ENCODE measurements at regions not wholly inside any gene's neighbourhood (a gene's known extent, or its start where the extent isn't known, plus 50 kb on each side); places are given as distances from the start of the nearest gene placed in this dataset.

DNA sequence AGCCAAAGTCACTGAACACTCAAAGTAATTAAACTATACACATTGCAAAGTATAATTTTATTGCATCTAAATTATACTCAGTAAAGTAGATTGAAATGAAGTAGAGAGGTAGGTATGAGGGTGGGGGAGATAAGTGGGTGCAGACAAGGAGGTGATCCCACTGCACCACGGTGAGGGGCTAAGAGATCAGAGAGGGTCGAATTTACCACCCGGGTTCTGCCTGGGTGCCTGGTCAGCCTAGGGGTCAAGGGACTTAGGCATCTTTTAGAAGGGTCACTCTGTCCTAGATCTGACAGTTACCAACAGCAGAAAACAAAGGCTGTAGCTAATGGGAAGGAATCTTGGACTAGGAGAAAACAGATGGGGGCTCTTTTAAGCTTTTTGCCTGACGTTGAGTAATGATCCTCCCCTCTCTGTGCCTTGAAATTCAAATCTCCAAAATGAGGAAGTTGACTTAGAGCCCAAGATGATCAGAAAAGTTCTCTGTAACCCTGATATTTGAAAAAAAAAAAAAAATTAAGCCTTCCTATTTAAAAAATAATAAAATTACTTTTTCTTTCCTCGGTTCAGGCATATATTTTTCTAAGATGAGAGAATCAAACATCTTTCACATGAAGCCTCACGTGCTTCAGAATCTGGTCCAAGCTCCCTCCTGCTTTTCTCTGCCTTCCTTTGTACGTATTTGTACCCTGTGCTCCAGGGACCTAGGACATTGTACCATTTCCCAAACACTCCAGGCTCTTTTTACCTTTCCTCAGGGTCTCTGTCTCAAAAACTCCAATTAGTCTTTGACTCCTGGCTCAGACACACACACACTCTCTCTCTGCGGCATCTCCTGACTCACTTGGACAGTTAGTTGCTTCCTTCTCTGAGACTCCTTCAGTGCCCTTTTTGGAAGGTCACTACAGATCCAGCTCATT is 353.9 kb downstream of the CYRIA start:
- no peak for DNase-seq (ENCODE audit: extremely low spot score)
- POLR2A ChIA-PET, result no interaction called here
- CTCF ChIA-PET, result interaction anchor here (1.1 kb wide), 1 partner anchor 14 kb away, joined by 3 read pairs; no protein-coding TSS in a partner anchor
- TF ChIP-seq, protein P1, sequence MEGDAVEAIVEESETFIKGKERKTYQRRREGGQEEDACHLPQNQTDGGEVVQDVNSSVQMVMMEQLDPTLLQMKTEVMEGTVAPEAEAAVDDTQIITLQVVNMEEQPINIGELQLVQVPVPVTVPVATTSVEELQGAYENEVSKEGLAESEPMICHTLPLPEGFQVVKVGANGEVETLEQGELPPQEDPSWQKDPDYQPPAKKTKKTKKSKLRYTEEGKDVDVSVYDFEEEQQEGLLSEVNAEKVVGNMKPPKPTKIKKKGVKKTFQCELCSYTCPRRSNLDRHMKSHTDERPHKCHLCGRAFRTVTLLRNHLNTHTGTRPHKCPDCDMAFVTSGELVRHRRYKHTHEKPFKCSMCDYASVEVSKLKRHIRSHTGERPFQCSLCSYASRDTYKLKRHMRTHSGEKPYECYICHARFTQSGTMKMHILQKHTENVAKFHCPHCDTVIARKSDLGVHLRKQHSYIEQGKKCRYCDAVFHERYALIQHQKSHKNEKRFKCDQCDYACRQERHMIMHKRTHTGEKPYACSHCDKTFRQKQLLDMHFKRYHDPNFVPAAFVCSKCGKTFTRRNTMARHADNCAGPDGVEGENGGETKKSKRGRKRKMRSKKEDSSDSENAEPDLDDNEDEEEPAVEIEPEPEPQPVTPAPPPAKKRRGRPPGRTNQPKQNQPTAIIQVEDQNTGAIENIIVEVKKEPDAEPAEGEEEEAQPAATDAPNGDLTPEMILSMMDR (IDR thresholded peaks at IDR 0.05; ENCODE audit: control extremely low read depth, extremely low read depth, low read depth, missing control alignments), result no peak

DNA sequence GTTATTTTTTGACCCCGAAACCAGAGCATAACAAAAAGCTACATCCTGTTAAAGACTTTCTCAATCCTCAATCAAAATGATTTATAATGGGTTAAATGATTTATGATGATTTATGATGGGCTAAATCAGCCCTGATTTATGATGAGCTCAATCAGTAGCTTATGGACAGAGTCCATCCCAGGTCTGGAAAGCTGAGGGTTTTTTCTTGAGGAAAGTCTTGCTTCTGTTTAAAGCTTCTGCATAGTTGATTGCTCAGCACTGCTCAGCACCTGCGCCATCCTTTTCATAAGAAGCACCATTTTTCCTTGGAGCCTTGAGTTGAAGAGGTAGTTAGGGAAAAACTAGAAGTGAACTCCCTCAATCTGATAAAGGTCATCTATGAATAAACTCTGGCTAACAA is 356.8 kb downstream of the CYRIA start:
- CTCF ChIA-PET, result interaction anchor here (1.0 to 1.3 kb wide), 3 partner anchors 18 to 369 kb away, joined by 3 read pairs; no protein-coding TSS in a partner anchor
- POLR2A ChIA-PET, result no interaction called here
- DNase-seq (ENCODE audit: extremely low spot score), result no peak
- TF ChIP-seq, protein P1 (IDR thresholded peaks at IDR 0.05; ENCODE audit: control extremely low read depth, extremely low read depth, low read depth, missing control alignments), result no peak

DNA sequence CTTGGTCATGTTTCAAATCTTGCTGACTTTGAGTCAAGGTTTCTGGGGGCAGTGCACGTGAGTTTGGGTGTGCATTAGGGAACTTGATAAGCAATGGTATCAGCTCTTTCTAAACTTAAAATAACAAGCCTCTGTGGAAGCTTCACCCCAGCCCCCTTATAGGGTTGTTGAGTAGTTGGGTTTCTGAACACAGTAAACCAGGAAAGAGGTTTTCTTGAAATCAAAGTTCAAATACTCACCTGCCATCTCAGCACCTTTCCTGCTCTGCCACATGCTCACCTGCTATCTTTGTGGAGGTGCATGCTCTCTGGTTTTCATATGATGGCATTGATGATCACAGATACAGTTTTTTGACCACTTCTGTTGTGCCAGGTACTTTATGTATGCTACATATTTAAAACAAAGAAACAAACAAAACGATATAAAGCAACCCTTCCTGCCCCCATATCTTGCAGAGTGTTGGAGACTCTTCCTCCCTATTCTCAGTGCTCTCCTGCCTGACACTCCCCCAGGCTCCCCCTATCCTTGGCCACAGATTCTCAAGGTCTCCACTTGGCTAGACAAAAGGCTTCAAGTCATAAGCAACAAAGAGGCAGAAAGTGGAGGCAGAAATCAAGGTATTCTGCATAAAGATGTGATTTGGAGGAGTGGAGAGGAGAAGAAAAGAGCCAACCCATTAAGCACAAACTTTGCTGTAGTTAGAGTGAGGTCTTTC is 360.6 kb downstream of the CYRIA start:
- DNase-seq (ENCODE audit: extremely low spot score), result no peak
- TF ChIP-seq, protein P1 (IDR thresholded peaks at IDR 0.05; ENCODE audit: control extremely low read depth, extremely low read depth, low read depth, missing control alignments), result no peak
- POLR2A ChIA-PET, result no interaction called here
- CTCF ChIA-PET, result no interaction called here

DNA sequence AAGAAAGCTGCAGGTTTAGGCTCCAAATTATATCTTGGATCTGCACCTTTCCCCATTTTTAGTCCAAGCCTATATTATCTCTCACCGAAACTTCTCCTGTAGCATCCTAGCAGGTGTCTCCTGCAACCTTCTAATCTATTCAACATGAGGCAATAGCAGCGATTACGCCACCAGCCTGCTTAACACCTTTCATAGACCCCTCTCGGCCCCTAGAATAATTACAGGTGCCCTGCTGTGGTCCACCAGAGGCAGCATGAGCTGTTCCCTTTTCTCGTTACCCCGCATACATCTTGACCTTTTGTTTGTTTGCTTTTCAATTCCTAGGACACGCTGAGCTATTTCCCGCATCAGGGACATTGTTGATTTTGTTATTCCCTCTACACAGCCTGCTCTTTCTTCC is 361.9 kb downstream of the CYRIA start:
- no peak for DNase-seq (ENCODE audit: extremely low spot score)
- TF ChIP-seq, protein P1 (IDR thresholded peaks at IDR 0.05; ENCODE audit: control extremely low read depth, extremely low read depth, low read depth, missing control alignments), result no peak
- CTCF ChIA-PET, result no interaction called here
- POLR2A ChIA-PET, result no interaction called here

DNA sequence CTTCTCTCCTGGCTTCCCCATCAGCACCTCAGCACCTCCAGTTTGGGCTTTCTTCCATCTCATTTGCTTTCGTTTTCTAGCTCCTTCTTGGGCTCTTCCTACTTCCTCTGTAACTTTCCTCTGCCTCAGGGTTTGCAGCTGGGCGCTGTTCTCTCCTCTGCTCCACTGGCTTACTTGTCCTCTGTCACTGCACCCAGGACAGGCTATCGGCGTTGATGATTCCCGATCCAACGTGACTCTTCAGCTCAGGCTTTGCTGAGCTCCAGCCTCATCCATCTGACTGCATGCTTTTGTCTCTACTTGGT is 362.4 kb downstream of the CYRIA start:
- TF ChIP-seq, protein P1 (IDR thresholded peaks at IDR 0.05; ENCODE audit: control extremely low read depth, extremely low read depth, low read depth, missing control alignments), result no peak
- ChIA-PET CTCF (interaction anchor here (1.1 kb wide), 1 partner anchor 24 kb away, joined by 3 read pairs; no protein-coding TSS in a partner anchor), POLR2A (interaction anchor here (0.6 kb wide), 1 partner anchor 307 kb away, joined by 7 read pairs; no protein-coding TSS in a partner anchor)
- DNase-seq (ENCODE audit: extremely low spot score), result no peak

DNA sequence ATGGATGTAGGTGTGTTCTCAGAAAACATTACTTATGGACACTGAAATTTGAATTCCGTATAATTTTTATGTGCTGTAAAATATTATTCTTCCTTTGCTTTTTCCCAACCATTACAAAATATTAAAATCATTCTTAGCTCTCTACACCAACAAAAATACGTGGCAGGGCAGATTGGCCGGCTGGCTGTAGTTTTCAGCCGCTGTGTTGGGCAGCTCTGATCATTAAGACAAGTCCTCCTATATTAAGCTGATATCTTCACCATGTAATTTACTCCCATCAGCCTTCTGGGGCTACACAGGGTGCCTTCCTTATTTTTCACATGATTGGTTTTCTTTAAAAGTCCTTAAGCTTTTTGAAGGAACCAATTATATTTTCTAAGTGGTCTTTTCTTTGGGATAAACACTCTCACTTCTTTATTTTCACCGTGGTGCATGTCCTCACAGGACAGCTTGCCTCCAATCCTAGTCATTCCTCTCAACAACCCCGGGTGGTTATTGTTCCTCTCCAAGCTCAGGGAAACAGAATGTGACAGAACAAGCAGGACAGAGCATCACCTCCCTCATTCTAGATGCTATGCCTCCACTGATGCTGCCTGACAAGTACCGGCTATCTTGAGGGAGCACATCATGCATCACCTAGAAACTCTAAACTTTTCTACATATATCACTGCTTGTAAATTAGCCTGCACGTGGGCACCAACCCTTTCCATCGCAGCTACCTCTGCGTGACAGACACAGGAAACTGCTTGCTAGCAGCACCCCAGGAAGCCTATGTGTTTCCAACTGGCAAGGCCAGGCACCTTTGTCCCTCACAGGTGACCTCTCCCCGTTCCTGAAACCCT is 362.3 kb downstream of the MYCN start:
- no peak for DNase-seq (ENCODE audit: extremely low spot score)
- ChIA-PET POLR2A (interaction anchor here (0.6 kb wide), 1 partner anchor 306 kb away, joined by 7 read pairs; no protein-coding TSS in a partner anchor), CTCF (interaction anchor here (1.1 kb wide), 1 partner anchor 24 kb away, joined by 3 read pairs; no protein-coding TSS in a partner anchor)
- TF ChIP-seq, protein P1 (IDR thresholded peaks at IDR 0.05; ENCODE audit: control extremely low read depth, extremely low read depth, low read depth, missing control alignments), result no peak

Data from GM10248 (cell line).